Glomerular visceral epithelial cell (primary cell): ENCODE measurements at regions not wholly inside any gene's neighbourhood (a gene's known extent, or its start where the extent isn't known, plus 50 kb on each side); places are given as distances from the start of the nearest gene placed in this dataset.
"Not testable (repeated sequence)": the region's sequence is repeated elsewhere in the genome, so short reads cannot be mapped to it uniquely, and the experiment has no call there.

Source experiments
- DNase-seq: peaks from one replicate; pipeline ENCODE4 v3.0.0-alpha.2; 2016; ENCODE audit errors: extremely low spot score

GRCh38 chr15:38614621-38615020 is 50.0 kb upstream of the RASGRP1 start:
- DNase-seq = no peak

GRCh38 chr15:38617831-38618230 is 53.2 kb upstream of the RASGRP1 start:
- DNase-seq = no peak

- DNase-seq = no peak
Observed at GRCh38 chr15:38618242-38618955, 53.8 kb upstream of the RASGRP1 start.

GRCh38 chr15:38620098-38620497 is 55.5 kb upstream of the RASGRP1 start:
- no peak for DNase-seq

- no peak for DNase-seq
Observed at GRCh38 chr15:38620851-38621594, 56.4 kb upstream of the RASGRP1 start.

- no peak for DNase-seq
Observed at GRCh38 chr15:38622304-38622703, 57.7 kb upstream of the RASGRP1 start.

- no peak for DNase-seq
Observed at GRCh38 chr15:38622908-38623307, 58.3 kb upstream of the RASGRP1 start.

GRCh38 chr15:38623744-38624143 is 59.1 kb upstream of the RASGRP1 start:
- DNase-seq = no peak

- DNase-seq = peak; percentile 64
Observed at GRCh38 chr15:38624244-38625205, 59.9 kb upstream of the RASGRP1 start.

GRCh38 chr15:38625886-38626285 is 61.3 kb upstream of the RASGRP1 start:
- DNase-seq = no peak

- no peak for DNase-seq
Observed at GRCh38 chr15:38626443-38627050, 61.9 kb upstream of the RASGRP1 start.

GRCh38 chr15:38627689-38628277 is 63.2 kb upstream of the RASGRP1 start:
- no peak for DNase-seq

GRCh38 chr15:38631119-38632075 is 66.8 kb upstream of the RASGRP1 start:
- DNase-seq = peak; percentile 5

- DNase-seq = no peak
Observed at GRCh38 chr15:38635170-38635569, 70.6 kb upstream of the RASGRP1 start.

GRCh38 chr15:38636597-38636996 is 72.0 kb upstream of the RASGRP1 start:
- DNase-seq = no peak

- DNase-seq = no peak
Observed at GRCh38 chr15:38638126-38638525, 73.5 kb upstream of the RASGRP1 start.

- DNase-seq = no peak
Observed at GRCh38 chr15:38638811-38639210, 74.2 kb upstream of the RASGRP1 start.

- DNase-seq = peak; percentile 19
Observed at GRCh38 chr15:38642689-38643270, 78.2 kb upstream of the RASGRP1 start.

- not testable (repeated sequence) for DNase-seq
Observed at GRCh38 chr15:38644353-38644752, 79.7 kb upstream of the RASGRP1 start.

- DNase-seq = no peak
Observed at GRCh38 chr15:38646716-38647115, 82.1 kb upstream of the RASGRP1 start.
